ENCODE measurements at regions not wholly inside any gene's neighbourhood (a gene's known extent, or its start where the extent isn't known, plus 50 kb on each side); places are given as distances from the start of the nearest gene placed in this dataset.

GRCh38 chr12:58186401-58186800, 245.0 kb downstream of the ATP23 start:
- TF ChIP-seq, protein P1, sequence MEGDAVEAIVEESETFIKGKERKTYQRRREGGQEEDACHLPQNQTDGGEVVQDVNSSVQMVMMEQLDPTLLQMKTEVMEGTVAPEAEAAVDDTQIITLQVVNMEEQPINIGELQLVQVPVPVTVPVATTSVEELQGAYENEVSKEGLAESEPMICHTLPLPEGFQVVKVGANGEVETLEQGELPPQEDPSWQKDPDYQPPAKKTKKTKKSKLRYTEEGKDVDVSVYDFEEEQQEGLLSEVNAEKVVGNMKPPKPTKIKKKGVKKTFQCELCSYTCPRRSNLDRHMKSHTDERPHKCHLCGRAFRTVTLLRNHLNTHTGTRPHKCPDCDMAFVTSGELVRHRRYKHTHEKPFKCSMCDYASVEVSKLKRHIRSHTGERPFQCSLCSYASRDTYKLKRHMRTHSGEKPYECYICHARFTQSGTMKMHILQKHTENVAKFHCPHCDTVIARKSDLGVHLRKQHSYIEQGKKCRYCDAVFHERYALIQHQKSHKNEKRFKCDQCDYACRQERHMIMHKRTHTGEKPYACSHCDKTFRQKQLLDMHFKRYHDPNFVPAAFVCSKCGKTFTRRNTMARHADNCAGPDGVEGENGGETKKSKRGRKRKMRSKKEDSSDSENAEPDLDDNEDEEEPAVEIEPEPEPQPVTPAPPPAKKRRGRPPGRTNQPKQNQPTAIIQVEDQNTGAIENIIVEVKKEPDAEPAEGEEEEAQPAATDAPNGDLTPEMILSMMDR (IDR thresholded peaks at IDR 0.05; ENCODE audit: control insufficient read depth, extremely low read depth, insufficient read depth): no peak
- DNase-seq (ENCODE audit: low read depth): no peak
- H3K4me3 ChIP-seq (ENCODE audit: low read depth, low read length): no peak overlapping the region

- DNase-seq (ENCODE audit: low read depth): no peak
- no peak overlapping the region for H3K4me3 ChIP-seq (ENCODE audit: low read depth, low read length)
- TF ChIP-seq, protein P1 (IDR thresholded peaks at IDR 0.05; ENCODE audit: control insufficient read depth, extremely low read depth, insufficient read depth): no peak
Observed at GRCh38 chr12:58186914-58187313, 245.5 kb downstream of the ATP23 start.

DNA sequence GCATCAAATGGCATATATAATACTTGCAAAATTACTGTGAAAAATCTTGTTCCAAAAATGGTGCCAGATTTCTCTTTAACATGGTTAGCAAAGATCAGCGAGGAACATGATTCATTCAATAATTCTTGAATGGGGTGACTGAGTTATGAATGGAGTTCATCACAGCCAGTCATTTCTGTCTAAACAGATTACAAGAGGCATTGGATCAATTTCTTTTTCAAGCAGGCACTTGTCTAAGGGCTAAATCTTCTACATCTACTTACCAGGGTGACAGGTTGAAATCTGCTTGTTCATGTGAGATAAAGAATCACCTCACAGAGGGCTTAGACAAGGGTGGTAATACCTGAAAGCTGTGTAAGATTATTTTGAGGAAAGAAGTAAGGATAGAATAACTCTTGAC, 247.7 kb downstream of the ATP23 start:
- H3K4me3 ChIP-seq (ENCODE audit: low read depth, low read length): no peak overlapping the region
- no peak for DNase-seq (ENCODE audit: low read depth)
- TF ChIP-seq, protein P1 (IDR thresholded peaks at IDR 0.05; ENCODE audit: control insufficient read depth, extremely low read depth, insufficient read depth): no peak

DNA sequence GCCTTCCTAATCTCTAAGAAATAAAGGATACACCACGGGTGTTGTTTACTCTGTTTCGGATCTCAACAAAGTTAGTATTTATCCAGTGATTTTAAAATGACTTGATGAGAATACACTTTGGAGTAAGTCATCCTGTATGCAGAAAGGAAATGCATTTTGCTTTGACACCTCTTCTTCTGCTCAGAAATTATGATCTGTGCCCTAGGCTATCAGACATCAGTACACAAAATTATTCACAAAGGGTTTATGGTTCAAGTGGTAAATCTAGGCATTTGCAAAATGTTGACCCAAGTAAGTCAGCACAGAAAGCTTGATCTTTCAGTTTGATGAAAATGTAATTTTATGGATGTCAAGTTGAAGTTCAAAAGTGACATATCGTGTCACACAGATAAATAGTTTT, 248.5 kb downstream of the ATP23 start:
- DNase-seq (ENCODE audit: low read depth): no peak
- TF ChIP-seq, protein P1 (IDR thresholded peaks at IDR 0.05; ENCODE audit: control insufficient read depth, extremely low read depth, insufficient read depth): no peak

DNA sequence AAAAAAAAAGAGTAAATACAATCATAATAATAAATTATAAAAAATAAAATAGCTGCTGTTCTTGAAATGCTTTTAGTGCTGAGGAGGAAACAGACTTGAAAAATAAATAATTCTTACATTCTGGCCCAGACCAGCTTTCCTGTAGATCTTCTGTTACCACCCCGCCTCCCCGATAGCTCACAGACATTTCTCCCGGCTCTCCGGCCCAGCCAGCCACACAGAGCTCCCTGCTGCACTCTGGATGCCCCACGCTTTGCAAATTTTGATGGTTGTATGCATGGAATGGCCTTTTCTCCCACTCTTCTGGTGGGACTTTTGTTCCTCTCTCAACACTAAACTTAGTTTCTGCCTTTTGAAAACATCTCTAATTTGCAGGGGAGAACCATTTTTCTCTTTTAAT, 249.3 kb downstream of the ATP23 start:
- no peak overlapping the region for H3K4me3 ChIP-seq (ENCODE audit: low read depth, low read length)
- TF ChIP-seq, protein P1 (IDR thresholded peaks at IDR 0.05; ENCODE audit: control insufficient read depth, extremely low read depth, insufficient read depth): no peak
- DNase-seq (ENCODE audit: low read depth): no peak

More for the DNA sequence above, 248.5 kb downstream of the ATP23 start:
- no peak overlapping the region for H3K4me3 ChIP-seq (ENCODE audit: low read depth, low read length)

- no peak for DNase-seq (ENCODE audit: low read depth)
- TF ChIP-seq, protein P1 (IDR thresholded peaks at IDR 0.05; ENCODE audit: control insufficient read depth, extremely low read depth, insufficient read depth): no peak
- no peak overlapping the region for H3K4me3 ChIP-seq (ENCODE audit: low read depth, low read length)
Observed at GRCh38 chr12:58196971-58197370, 255.6 kb downstream of the ATP23 start.

- TF ChIP-seq, protein P1 (IDR thresholded peaks at IDR 0.05; ENCODE audit: control insufficient read depth, extremely low read depth, insufficient read depth): 0 out of 2 replicates have a peak, but pooled peaks have one; percentile 1
- DNase-seq (ENCODE audit: low read depth): peak; percentile 94
Observed at GRCh38 chr12:58202933-58203718, 261.8 kb downstream of the ATP23 start.

More at GRCh38 chr12:58202933-58203718, 261.8 kb downstream of the ATP23 start:
- H3K4me3 ChIP-seq (ENCODE audit: low read depth, low read length): no peak overlapping the region
